ENCODE measurements at regions not wholly inside any gene's neighbourhood (a gene's known extent, or its start where the extent isn't known, plus 50 kb on each side); places are given as distances from the start of the nearest gene placed in this dataset.

GRCh38 chr6:93571346-93571745 lies 152.0 kb upstream of the EPHA7 start:
- TF ChIP-seq, protein P1, sequence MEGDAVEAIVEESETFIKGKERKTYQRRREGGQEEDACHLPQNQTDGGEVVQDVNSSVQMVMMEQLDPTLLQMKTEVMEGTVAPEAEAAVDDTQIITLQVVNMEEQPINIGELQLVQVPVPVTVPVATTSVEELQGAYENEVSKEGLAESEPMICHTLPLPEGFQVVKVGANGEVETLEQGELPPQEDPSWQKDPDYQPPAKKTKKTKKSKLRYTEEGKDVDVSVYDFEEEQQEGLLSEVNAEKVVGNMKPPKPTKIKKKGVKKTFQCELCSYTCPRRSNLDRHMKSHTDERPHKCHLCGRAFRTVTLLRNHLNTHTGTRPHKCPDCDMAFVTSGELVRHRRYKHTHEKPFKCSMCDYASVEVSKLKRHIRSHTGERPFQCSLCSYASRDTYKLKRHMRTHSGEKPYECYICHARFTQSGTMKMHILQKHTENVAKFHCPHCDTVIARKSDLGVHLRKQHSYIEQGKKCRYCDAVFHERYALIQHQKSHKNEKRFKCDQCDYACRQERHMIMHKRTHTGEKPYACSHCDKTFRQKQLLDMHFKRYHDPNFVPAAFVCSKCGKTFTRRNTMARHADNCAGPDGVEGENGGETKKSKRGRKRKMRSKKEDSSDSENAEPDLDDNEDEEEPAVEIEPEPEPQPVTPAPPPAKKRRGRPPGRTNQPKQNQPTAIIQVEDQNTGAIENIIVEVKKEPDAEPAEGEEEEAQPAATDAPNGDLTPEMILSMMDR (IDR thresholded peaks at IDR 0.05): no peak
- no peak for TF ChIP-seq POLR2A (IDR thresholded peaks at IDR 0.05)

Data from heart left ventricle (tissue), 13 donors.